ENCODE measurements at regions not wholly inside any gene's neighbourhood (a gene's known extent, or its start where the extent isn't known, plus 50 kb on each side); places are given as distances from the start of the nearest gene placed in this dataset.

DNA sequence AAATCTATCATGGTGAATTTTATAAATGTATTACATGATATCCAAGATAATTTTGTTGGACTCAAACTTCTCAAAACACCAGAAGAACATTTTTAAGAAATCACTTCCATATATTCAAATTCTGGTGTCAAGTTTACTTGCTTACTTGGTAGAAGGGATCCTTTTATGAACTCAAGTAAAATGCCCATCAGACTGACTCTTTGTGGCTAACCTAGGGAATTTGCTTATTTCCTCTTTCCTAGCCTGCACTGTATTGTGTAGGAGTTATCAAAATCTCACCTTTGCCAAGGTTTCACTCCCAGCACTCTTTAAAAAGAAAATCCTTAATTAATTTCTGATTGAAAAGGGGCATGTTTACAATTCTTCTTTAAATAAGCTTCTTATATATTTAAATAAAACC lies 196.5 kb downstream of the DUSP6 start:
- TF ChIP-seq, protein P1, sequence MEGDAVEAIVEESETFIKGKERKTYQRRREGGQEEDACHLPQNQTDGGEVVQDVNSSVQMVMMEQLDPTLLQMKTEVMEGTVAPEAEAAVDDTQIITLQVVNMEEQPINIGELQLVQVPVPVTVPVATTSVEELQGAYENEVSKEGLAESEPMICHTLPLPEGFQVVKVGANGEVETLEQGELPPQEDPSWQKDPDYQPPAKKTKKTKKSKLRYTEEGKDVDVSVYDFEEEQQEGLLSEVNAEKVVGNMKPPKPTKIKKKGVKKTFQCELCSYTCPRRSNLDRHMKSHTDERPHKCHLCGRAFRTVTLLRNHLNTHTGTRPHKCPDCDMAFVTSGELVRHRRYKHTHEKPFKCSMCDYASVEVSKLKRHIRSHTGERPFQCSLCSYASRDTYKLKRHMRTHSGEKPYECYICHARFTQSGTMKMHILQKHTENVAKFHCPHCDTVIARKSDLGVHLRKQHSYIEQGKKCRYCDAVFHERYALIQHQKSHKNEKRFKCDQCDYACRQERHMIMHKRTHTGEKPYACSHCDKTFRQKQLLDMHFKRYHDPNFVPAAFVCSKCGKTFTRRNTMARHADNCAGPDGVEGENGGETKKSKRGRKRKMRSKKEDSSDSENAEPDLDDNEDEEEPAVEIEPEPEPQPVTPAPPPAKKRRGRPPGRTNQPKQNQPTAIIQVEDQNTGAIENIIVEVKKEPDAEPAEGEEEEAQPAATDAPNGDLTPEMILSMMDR (conservative IDR thresholded peaks at IDR 0.05; ENCODE audit: low read length) = no peak
- TF ChIP-seq EZH2phosphoT487 (IDR thresholded peaks at IDR 0.05; ENCODE audit: borderline replicate concordance, low read depth, low read length) = no peak
